ENCODE measurements at regions not wholly inside any gene's neighbourhood (a gene's known extent, or its start where the extent isn't known, plus 50 kb on each side); places are given as distances from the start of the nearest gene placed in this dataset.

GRCh38 chr14:101125719-101126651, 222.5 kb upstream of the RTL1 start:
- Histone ChIP-seq H4K20me1 (ENCODE audit: insufficient read depth, low read length) (no peaks in the 10 kb centered on the region), H3K36me3 (ENCODE audit: insufficient read depth, low read length) (no peaks in the 10 kb centered on the region), H2AFZ (ENCODE audit: low read length) (no peak overlapping the region), H3K9me2 (ENCODE audit: insufficient read depth, low read length) (no peaks in the 10 kb centered on the region), H3K79me2 (ENCODE audit: insufficient read depth, low read depth, low read length) (no peaks in the 10 kb centered on the region), H3K9me3 (ENCODE audit: low read length) (no peaks in the 10 kb centered on the region), H3K4me2 (ENCODE audit: low read length) (no peak overlapping the region), H3K4me3 (ENCODE audit: low read depth, low read length, poor library complexity, severe bottlenecking) (no peak overlapping the region), H3K4me1 (ENCODE audit: insufficient read depth, low read length, poor library complexity, severe bottlenecking) (no peaks in the 10 kb centered on the region), H3K27ac (ENCODE audit: low read depth, low read length, poor library complexity, severe bottlenecking) (no peak overlapping the region)
- no TSS peak for BruUV-seq (replicated peaks)
- ChIA-PET CTCF (ENCODE audit: unreplicated experiment) (no interaction called here), POLR2A (no interaction called here)
- no peak for DNase-seq (ENCODE audit: low spot score)
- intact Hi-C loops (cut with micrococcal nuclease; ENCODE audit: unreplicated experiment) = no loop called here
- no peak for TF ChIP-seq CTCF (conservative IDR thresholded peaks at IDR 0.05; ENCODE audit: low read length)
- no peak for TF ChIP-seq EZH2phosphoT487 (IDR thresholded peaks at IDR 0.05; ENCODE audit: borderline replicate concordance, low read depth, low read length)

- Histone ChIP-seq H2AFZ (ENCODE audit: low read length) (no peak overlapping the region), H3K27ac (ENCODE audit: low read depth, low read length, poor library complexity, severe bottlenecking) (no peak overlapping the region), H3K9me2 (ENCODE audit: insufficient read depth, low read length) (no peaks in the 10 kb centered on the region), H3K4me2 (ENCODE audit: low read length) (no peak overlapping the region), H4K20me1 (ENCODE audit: insufficient read depth, low read length) (no peaks in the 10 kb centered on the region), H3K9me3 (ENCODE audit: low read length) (no peaks in the 10 kb centered on the region), H3K36me3 (ENCODE audit: insufficient read depth, low read length) (no peaks in the 10 kb centered on the region), H3K4me3 (ENCODE audit: low read depth, low read length, poor library complexity, severe bottlenecking) (no peak overlapping the region), H3K79me2 (ENCODE audit: insufficient read depth, low read depth, low read length) (no peaks in the 10 kb centered on the region), H3K4me1 (ENCODE audit: insufficient read depth, low read length, poor library complexity, severe bottlenecking) (no peaks in the 10 kb centered on the region)
- POLR2A ChIA-PET = no interaction called here
- intact Hi-C loops (cut with micrococcal nuclease; ENCODE audit: unreplicated experiment) = no loop called here
- DNase-seq (ENCODE audit: low spot score) = no peak
- TF ChIP-seq EZH2phosphoT487 (IDR thresholded peaks at IDR 0.05; ENCODE audit: borderline replicate concordance, low read depth, low read length) (no peak), CTCF (conservative IDR thresholded peaks at IDR 0.05; ENCODE audit: low read length) (no peak)
- CTCF ChIA-PET (ENCODE audit: unreplicated experiment) = no interaction called here
- no TSS peak for BruUV-seq (replicated peaks)
Measured at GRCh38 chr14:101126731-101127130, 223.2 kb upstream of the RTL1 start.

- no peaks in the 10 kb centered on the region for H3K79me2 ChIP-seq (ENCODE audit: insufficient read depth, low read depth, low read length)
- H3K4me2 ChIP-seq (ENCODE audit: low read length) = no peak overlapping the region
- ChIA-PET CTCF (ENCODE audit: unreplicated experiment) (no interaction called here), POLR2A (no interaction called here)
- H3K9me2 ChIP-seq (ENCODE audit: insufficient read depth, low read length) = no peaks in the 10 kb centered on the region
- no peaks in the 10 kb centered on the region for H4K20me1 ChIP-seq (ENCODE audit: insufficient read depth, low read length)
- H3K36me3 ChIP-seq (ENCODE audit: insufficient read depth, low read length) = no peaks in the 10 kb centered on the region
- no peak overlapping the region for H2AFZ ChIP-seq (ENCODE audit: low read length)
- no peak overlapping the region for H3K27ac ChIP-seq (ENCODE audit: low read depth, low read length, poor library complexity, severe bottlenecking)
- BruUV-seq (replicated peaks) = no TSS peak
- intact Hi-C loops (cut with micrococcal nuclease; ENCODE audit: unreplicated experiment) = no loop called here
- TF ChIP-seq CTCF (conservative IDR thresholded peaks at IDR 0.05; ENCODE audit: low read length) (no peak), EZH2phosphoT487 (IDR thresholded peaks at IDR 0.05; ENCODE audit: borderline replicate concordance, low read depth, low read length) (no peak)
- H3K4me3 ChIP-seq (ENCODE audit: low read depth, low read length, poor library complexity, severe bottlenecking) = no peak overlapping the region
- no peak for DNase-seq (ENCODE audit: low spot score)
- H3K4me1 ChIP-seq (ENCODE audit: insufficient read depth, low read length, poor library complexity, severe bottlenecking) = no peaks in the 10 kb centered on the region
- no peaks in the 10 kb centered on the region for H3K9me3 ChIP-seq (ENCODE audit: low read length)
Measured at GRCh38 chr14:101127224-101127623, 223.7 kb upstream of the RTL1 start.

Data from OCI-LY7 (cell line).